A673 (cell line): ENCODE measurements at regions not wholly inside any gene's neighbourhood (a gene's known extent, or its start where the extent isn't known, plus 50 kb on each side); places are given as distances from the start of the nearest gene placed in this dataset.
A peak's percentile ranks its signal among the peaks of the same experiment; 100 is the strongest.

Source experiments
- BruUV-seq: library from RNA; stranded (reverse); fragments of 400-500 nt; replicated peaks from 2 replicates; lab custom pipeline; 2021; lab: Mats Ljungman, UMichigan
- CTCF ChIA-PET: fragments of 300-600 bp; sonication (Branson Sonifier 250); formaldehyde crosslinking; loops from one replicate; lab custom pipeline; 2022; ENCODE audit warnings: antibody characterized with exemption; lab: Charles Lee
- POLR2A ChIA-PET: fragments of 300-600 bp; sonication (Branson Sonifier 250); formaldehyde crosslinking; loops from one replicate; lab custom pipeline; 2022; ENCODE audit warnings: antibody characterized with exemption; ENCODE audit not compliant: low non-redundant PET; lab: Charles Lee
- DNase-seq: peaks from one replicate; pipeline ENCODE4 v3.0.0-alpha.2; 2015; ENCODE audit warnings: low spot score
- H3K27ac ChIP-seq: fragments of 200-600 bp; sonication (generic); 2 replicates; pipeline ENCODE4 v1.5.1; 2016; ENCODE audit warnings: mixed run types, low read depth, mild to moderate bottlenecking, mixed read lengths, antibody characterized with exemption, low read length; ENCODE audit not compliant: poor library complexity, severe bottlenecking
- H3K27me3 ChIP-seq: fragments of 200-600 bp; sonication (generic); replicated peaks from 2 replicates; pipeline ENCODE4 v1.6.1; 2017; ENCODE audit warnings: mixed run types, low read depth, mild to moderate bottlenecking, mixed read lengths, antibody characterized with exemption, low read length; ENCODE audit not compliant: insufficient read depth, poor library complexity
- H3K36me3 ChIP-seq: fragments of 200-600 bp; sonication (generic); 2 replicates; pipeline ENCODE4 v1.6.1; 2016; ENCODE audit warnings: mixed run types, mild to moderate bottlenecking, mixed read lengths, antibody characterized with exemption, low read length; ENCODE audit not compliant: insufficient read depth, poor library complexity, severe bottlenecking
- H3K4me1 ChIP-seq: fragments of 200-600 bp; sonication (generic); 2 replicates; pipeline ENCODE4 v1.6.1; 2017; ENCODE audit warnings: mixed run types, mild to moderate bottlenecking, mixed read lengths, antibody characterized with exemption, low read length; ENCODE audit not compliant: insufficient read depth, poor library complexity, severe bottlenecking
- H3K4me3 ChIP-seq: fragments of 200-600 bp; sonication (generic); 2 replicates; pipeline ENCODE4 v1.5.1; 2016; ENCODE audit warnings: low read depth, mixed run types, mild to moderate bottlenecking, mixed read lengths, low read length; ENCODE audit not compliant: poor library complexity, severe bottlenecking
- H3K9me3 ChIP-seq: fragments of 200-600 bp; sonication (generic); 2 replicates; pipeline ENCODE4 v1.6.1; 2016; ENCODE audit warnings: mixed run types, low read depth, mild to moderate bottlenecking, mixed read lengths, antibody characterized with exemption, low read length; ENCODE audit not compliant: poor library complexity, severe bottlenecking
- EZH2 ChIP-seq: fragments of 200-600 bp; sonication (generic); IDR thresholded peaks from 2 replicates; pipeline ENCODE4 v1.6.1; 2017; ENCODE audit warnings: borderline replicate concordance, low read depth, mild to moderate bottlenecking, mixed read lengths, antibody characterized with exemption, low read length; ENCODE audit not compliant: poor library complexity, severe bottlenecking
- intact Hi-C: fragments of 100-400 bp; cut with micrococcal nuclease; formaldehyde crosslinking; loops from one replicate; pipeline ENCODE4 v1.10.0; 2022; ENCODE audit not compliant: unreplicated experiment
- TF ChIP-seq, protein P1 (sequence below): fragments of 300-800, 200-600 bp; sonication (generic); conservative IDR thresholded peaks from 2 replicates; pipeline ENCODE4 v1.5.1; 2017; ENCODE audit warnings: low read depth, mild to moderate bottlenecking, antibody characterized with exemption, low read length, moderate library complexity, mixed read lengths

DNA sequence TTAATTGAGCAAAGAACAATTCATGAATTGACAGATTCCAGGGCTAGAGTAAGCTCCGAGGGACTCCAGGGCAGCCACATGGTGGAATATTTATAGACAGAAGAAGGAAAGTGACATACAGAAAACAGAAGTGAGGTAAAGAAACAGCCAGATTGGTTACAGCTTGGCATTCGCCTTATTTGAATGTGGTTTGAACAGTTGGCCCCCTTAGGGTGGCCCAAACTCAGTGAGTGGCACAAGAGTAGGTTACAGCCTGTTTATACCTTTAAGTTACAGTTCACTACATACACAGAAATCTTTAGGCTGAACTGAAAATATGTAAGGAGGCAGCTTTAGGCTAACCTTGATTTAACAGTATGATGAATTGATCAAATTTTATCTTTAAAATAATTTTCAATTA is 174.5 kb upstream of the CNOT2 start:
- TF ChIP-seq, protein P1, sequence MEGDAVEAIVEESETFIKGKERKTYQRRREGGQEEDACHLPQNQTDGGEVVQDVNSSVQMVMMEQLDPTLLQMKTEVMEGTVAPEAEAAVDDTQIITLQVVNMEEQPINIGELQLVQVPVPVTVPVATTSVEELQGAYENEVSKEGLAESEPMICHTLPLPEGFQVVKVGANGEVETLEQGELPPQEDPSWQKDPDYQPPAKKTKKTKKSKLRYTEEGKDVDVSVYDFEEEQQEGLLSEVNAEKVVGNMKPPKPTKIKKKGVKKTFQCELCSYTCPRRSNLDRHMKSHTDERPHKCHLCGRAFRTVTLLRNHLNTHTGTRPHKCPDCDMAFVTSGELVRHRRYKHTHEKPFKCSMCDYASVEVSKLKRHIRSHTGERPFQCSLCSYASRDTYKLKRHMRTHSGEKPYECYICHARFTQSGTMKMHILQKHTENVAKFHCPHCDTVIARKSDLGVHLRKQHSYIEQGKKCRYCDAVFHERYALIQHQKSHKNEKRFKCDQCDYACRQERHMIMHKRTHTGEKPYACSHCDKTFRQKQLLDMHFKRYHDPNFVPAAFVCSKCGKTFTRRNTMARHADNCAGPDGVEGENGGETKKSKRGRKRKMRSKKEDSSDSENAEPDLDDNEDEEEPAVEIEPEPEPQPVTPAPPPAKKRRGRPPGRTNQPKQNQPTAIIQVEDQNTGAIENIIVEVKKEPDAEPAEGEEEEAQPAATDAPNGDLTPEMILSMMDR, result no peak
- no peak for TF ChIP-seq EZH2
- H3K36me3 ChIP-seq, result no peaks in the 10 kb centered on the region
- POLR2A ChIA-PET, result no interaction called here
- no TSS peak for BruUV-seq
- peaks cover 33% of the 10 kb centered on the region for H3K4me1 ChIP-seq
- no peak overlapping the region for H3K27ac ChIP-seq
- no peaks in the 10 kb centered on the region for H3K27me3 ChIP-seq
- intact Hi-C loops, result no loop called here
- H3K4me3 ChIP-seq, result no peak overlapping the region
- H3K9me3 ChIP-seq, result no peaks in the 10 kb centered on the region
- DNase-seq, result no peak
- CTCF ChIA-PET, result no interaction called here

DNA sequence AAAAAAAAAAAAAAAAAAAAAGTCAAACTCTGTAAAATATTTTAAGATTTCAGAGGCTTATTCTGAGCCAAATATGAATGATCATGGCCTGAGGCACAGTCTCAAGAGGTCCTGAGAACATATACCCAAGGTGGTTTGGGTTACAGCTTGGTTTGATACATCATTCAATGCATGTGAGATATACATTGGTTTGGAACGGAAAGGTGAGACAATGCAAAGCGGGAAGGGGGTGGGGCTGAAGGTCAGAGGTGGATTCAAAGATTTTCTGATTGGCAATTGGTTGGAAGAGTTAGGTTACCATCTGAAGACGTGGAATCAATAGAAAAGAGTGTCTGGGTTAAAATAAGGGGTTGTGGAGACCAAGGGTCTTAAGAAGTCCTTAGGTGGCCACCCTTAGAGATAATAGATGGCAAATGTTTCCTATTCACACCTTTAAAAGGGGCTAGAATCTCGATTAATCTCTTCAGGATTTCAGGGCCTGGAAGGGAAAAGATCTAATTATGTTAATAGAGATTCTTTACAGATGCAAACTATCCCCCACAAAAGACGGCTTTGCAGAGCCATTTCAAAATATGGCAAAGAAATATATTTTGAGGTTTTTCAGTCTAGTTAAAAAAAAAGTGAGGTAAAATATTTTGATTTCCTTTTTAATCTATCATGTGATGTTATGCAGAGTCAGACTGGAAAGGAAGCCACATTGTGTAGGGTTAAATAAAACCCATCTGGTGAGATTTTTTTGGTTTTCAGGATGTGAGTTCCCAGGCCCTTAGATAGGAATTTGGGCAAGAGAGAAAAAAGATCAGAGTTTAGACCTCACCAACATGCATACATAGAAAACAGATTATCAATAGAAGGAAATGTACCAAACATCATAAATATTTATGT is 173.8 kb upstream of the CNOT2 start:
- POLR2A ChIA-PET, result no interaction called here
- H3K27me3 ChIP-seq, result no peaks in the 10 kb centered on the region
- no peak for DNase-seq
- H3K36me3 ChIP-seq, result no peaks in the 10 kb centered on the region
- no peak overlapping the region for H3K4me3 ChIP-seq
- BruUV-seq, result no TSS peak
- H3K4me1 ChIP-seq, result peaks cover 33% of the 10 kb centered on the region
- intact Hi-C loops, result loop anchor here (10.0 kb wide), 1 partner anchor 165 kb away; no protein-coding TSS in a partner anchor
- H3K27ac ChIP-seq, result peak overlapping the region; percentile 40
- H3K9me3 ChIP-seq, result no peaks in the 10 kb centered on the region
- no peak for TF ChIP-seq EZH2
- TF ChIP-seq, protein P1, result no peak
- CTCF ChIA-PET, result no interaction called here

DNA sequence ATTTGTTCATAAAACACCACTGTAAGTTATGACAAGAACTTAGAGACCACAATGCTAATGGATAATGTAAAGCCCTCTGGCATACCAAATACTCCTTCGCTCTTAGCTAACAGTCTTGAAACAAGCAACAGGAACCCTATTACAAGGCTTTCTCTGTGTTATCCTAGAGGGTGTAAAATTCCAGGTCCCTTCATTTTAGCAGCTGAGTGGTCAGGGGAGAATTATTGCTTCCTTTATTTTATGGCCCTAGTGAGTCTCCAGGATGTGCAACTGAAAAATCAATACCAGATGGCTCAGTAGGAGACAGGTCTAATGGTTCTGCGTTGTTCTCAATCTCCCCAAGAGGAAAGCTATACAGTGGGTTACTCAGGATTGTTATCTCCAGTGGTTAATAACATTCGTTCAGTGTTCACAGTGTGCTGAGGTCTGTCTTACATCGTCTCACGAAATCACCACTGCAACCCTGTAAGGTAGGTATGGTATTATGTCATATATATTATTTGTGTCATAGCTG is 172.7 kb upstream of the CNOT2 start:
- Histone ChIP-seq H3K4me1 (peaks cover 33% of the 10 kb centered on the region), H3K27me3 (no peaks in the 10 kb centered on the region), H3K36me3 (no peaks in the 10 kb centered on the region), H3K4me3 (no peak overlapping the region), H3K27ac (peak overlapping the region; percentile 40), H3K9me3 (no peaks in the 10 kb centered on the region)
- TF ChIP-seq, protein P1, result no peak
- no peak for TF ChIP-seq EZH2
- ChIA-PET CTCF (no interaction called here), POLR2A (no interaction called here)
- peak; percentile 94 for DNase-seq
- intact Hi-C loops, result loop anchor here (10.0 kb wide), 1 partner anchor 166 kb away; no protein-coding TSS in a partner anchor
- BruUV-seq, result no TSS peak
